Muscle layer of colon (tissue), 2 donors: ENCODE measurements at regions not wholly inside any gene's neighbourhood (a gene's known extent, or its start where the extent isn't known, plus 50 kb on each side); places are given as distances from the start of the nearest gene placed in this dataset.

Experiments used
- H3K27ac ChIP-seq: one replicate; pipeline ENCODE4 v1.7.0; 2013; ENCODE audit warnings: low read depth, mild to moderate bottlenecking, low read length, moderate library complexity
- H3K27me3 ChIP-seq, 2 donors: one replicate each; pipeline ENCODE4 v1.7.0; 2013; ENCODE audit warnings: low read length in 2 of 2, mild to moderate bottlenecking in 2 of 2; ENCODE audit not compliant: insufficient read depth in 2 of 2, control insufficient read depth in 1 of 2
- H3K36me3 ChIP-seq: one replicate; pipeline ENCODE4 v1.7.0; 2013; ENCODE audit warnings: mild to moderate bottlenecking, low read length; ENCODE audit not compliant: insufficient read depth
- H3K4me1 ChIP-seq: one replicate; pipeline ENCODE4 v1.7.0; 2013; ENCODE audit warnings: mild to moderate bottlenecking, low read length; ENCODE audit not compliant: insufficient read depth
- H3K4me3 ChIP-seq, 2 donors: one replicate each; pipeline ENCODE4 v1.7.0; 2013; ENCODE audit warnings: low read length in 2 of 2, low read depth in 1 of 2, mild to moderate bottlenecking in 1 of 2, moderate library complexity in 1 of 2
- H3K9ac ChIP-seq: one replicate; pipeline ENCODE4 v1.7.0; 2013; ENCODE audit warnings: low read length
- H3K9me3 ChIP-seq: one replicate; pipeline ENCODE4 v1.7.0; 2013; ENCODE audit warnings: mild to moderate bottlenecking, low read length
- donor health status: abdominal sarcoma.
- donor health status: Adenocarcinoma of cecum.

GRCh38 chr17:45731459-45731858 lies 52.7 kb upstream of the CRHR1 start:
- peaks cover 0 to 6% of the 10 kb centered on the region in 2 donors for H3K27me3 ChIP-seq
- H3K4me1 ChIP-seq, result no peaks in the 10 kb centered on the region
- no peaks in the 10 kb centered on the region for H3K36me3 ChIP-seq
- no peak overlapping the region for H3K4me3 ChIP-seq
- no peak overlapping the region for H3K27ac ChIP-seq
- H3K9ac ChIP-seq, result no peak overlapping the region
- no peaks in the 10 kb centered on the region for H3K9me3 ChIP-seq

GRCh38 chr17:45732926-45733505 lies 51.1 kb upstream of the CRHR1 start:
- Histone ChIP-seq H3K9me3 (no peaks in the 10 kb centered on the region), H3K27me3 (peaks cover 0 to 6% of the 10 kb centered on the region in 2 donors), H3K27ac (no peak overlapping the region), H3K36me3 (no peaks in the 10 kb centered on the region), H3K9ac (no peak overlapping the region), H3K4me3 (no peak overlapping the region), H3K4me1 (no peaks in the 10 kb centered on the region)

- Histone ChIP-seq H3K9me3 (no peaks in the 10 kb centered on the region), H3K27ac (no peak overlapping the region), H3K36me3 (no peaks in the 10 kb centered on the region), H3K9ac (no peak overlapping the region), H3K4me1 (no peaks in the 10 kb centered on the region), H3K27me3 (peaks cover 0 to under 1% of the 10 kb centered on the region in 2 donors), H3K4me3 (no peak overlapping the region)
Measured at GRCh38 chr17:45733781-45734180, 50.3 kb upstream of the CRHR1 start.
